Glutamatergic neuron (in vitro differentiated cells): ENCODE measurements at regions not wholly inside any gene's neighbourhood (a gene's known extent, or its start where the extent isn't known, plus 50 kb on each side); places are given as distances from the start of the nearest gene placed in this dataset.
"Not testable (repeated sequence)": the region's sequence is repeated elsewhere in the genome, so short reads cannot be mapped to it uniquely, and the experiment has no call there.

ENCODE experiments used
- DNase-seq: peaks from one replicate; pipeline ENCODE4 v3.0.0; 2022
- H3K27ac Mint-ChIP-seq: one replicate; pipeline ENCODE4 v1.8.0; 2020; ENCODE audit warnings: mild to moderate bottlenecking, mixed read lengths, inconsistent platforms; ENCODE audit not compliant: unreplicated experiment
- H3K27me3 Mint-ChIP-seq: one replicate; pipeline ENCODE4 v1.8.0; 2020; ENCODE audit warnings: mild to moderate bottlenecking, moderate library complexity, mixed read lengths, inconsistent platforms; ENCODE audit not compliant: unreplicated experiment
- H3K36me3 Mint-ChIP-seq: one replicate; pipeline ENCODE4 v1.8.0; 2020; ENCODE audit warnings: mild to moderate bottlenecking, mixed read lengths, inconsistent platforms; ENCODE audit not compliant: unreplicated experiment
- H3K4me1 Mint-ChIP-seq: one replicate; pipeline ENCODE4 v1.8.0; 2020; ENCODE audit warnings: mild to moderate bottlenecking, low read depth, mixed read lengths, inconsistent platforms; ENCODE audit not compliant: unreplicated experiment
- H3K4me3 Mint-ChIP-seq: one replicate; pipeline ENCODE4 v1.8.0; 2020; ENCODE audit warnings: mild to moderate bottlenecking, mixed read lengths, inconsistent platforms; ENCODE audit not compliant: unreplicated experiment
- H3K9me3 Mint-ChIP-seq: one replicate; pipeline ENCODE4 v1.8.0; 2020; ENCODE audit warnings: mild to moderate bottlenecking, moderate library complexity, mixed read lengths, inconsistent platforms; ENCODE audit not compliant: unreplicated experiment
- CTCF ChIP-seq: fragments of 200-600 bp; sonication (generic); IDR thresholded peaks from one replicate; pipeline ENCODE4 v1.5.0; 2021; ENCODE audit not compliant: partially characterized antibody, unreplicated experiment

GRCh38 chr6:12361042-12361765 lies 71.0 kb downstream of the EDN1 start:
- Mint-ChIP-seq H3K36me3 (no peaks in the 10 kb centered on the region), H3K9me3 (no peaks in the 10 kb centered on the region), H3K27ac (no peak overlapping the region), H3K4me1 (no peaks in the 10 kb centered on the region), H3K4me3 (no peak overlapping the region), H3K27me3 (no peaks in the 10 kb centered on the region)
- DNase-seq = no peak
- TF ChIP-seq CTCF = no peak

- H3K36me3 Mint-ChIP-seq, H3K27ac Mint-ChIP-seq, H3K4me3 Mint-ChIP-seq, H3K9me3 Mint-ChIP-seq, H3K27me3 Mint-ChIP-seq, DNase-seq, H3K4me1 Mint-ChIP-seq: not testable (repeated sequence)
Measured at GRCh38 chr6:12363277-12363650, 73.1 kb downstream of the EDN1 start.

GRCh38 chr6:12363651-12364381 lies 73.7 kb downstream of the EDN1 start:
- no peak overlapping the region for H3K4me3 Mint-ChIP-seq
- H3K9me3 Mint-ChIP-seq = no peaks in the 10 kb centered on the region
- H3K4me1 Mint-ChIP-seq = no peaks in the 10 kb centered on the region
- no peak overlapping the region for H3K27ac Mint-ChIP-seq
- no peaks in the 10 kb centered on the region for H3K27me3 Mint-ChIP-seq
- no peaks in the 10 kb centered on the region for H3K36me3 Mint-ChIP-seq
- no peak for TF ChIP-seq CTCF
- no peak for DNase-seq

GRCh38 chr6:12364621-12365020 lies 74.5 kb downstream of the EDN1 start:
- Mint-ChIP-seq H3K27me3 (no peaks in the 10 kb centered on the region), H3K4me1 (no peaks in the 10 kb centered on the region), H3K27ac (no peak overlapping the region), H3K9me3 (no peaks in the 10 kb centered on the region), H3K4me3 (no peak overlapping the region), H3K36me3 (no peaks in the 10 kb centered on the region)
- no peak for DNase-seq
- TF ChIP-seq CTCF = no peak

GRCh38 chr6:12366731-12367130 lies 76.6 kb downstream of the EDN1 start:
- H3K9me3 Mint-ChIP-seq = no peaks in the 10 kb centered on the region
- H3K27me3 Mint-ChIP-seq = peaks cover 2% of the 10 kb centered on the region
- H3K27ac Mint-ChIP-seq = no peak overlapping the region
- no peaks in the 10 kb centered on the region for H3K36me3 Mint-ChIP-seq
- DNase-seq = no peak
- no peak overlapping the region for H3K4me3 Mint-ChIP-seq
- no peak for TF ChIP-seq CTCF
- H3K4me1 Mint-ChIP-seq = no peaks in the 10 kb centered on the region
